ENCODE measurements at regions not wholly inside any gene's neighbourhood (a gene's known extent, or its start where the extent isn't known, plus 50 kb on each side); places are given as distances from the start of the nearest gene placed in this dataset.

- no peak overlapping the region for H3K4me2 ChIP-seq (ENCODE audit: control insufficient read depth, insufficient read depth)
- no peak for FAIRE-seq
- DNase-seq (ENCODE audit: low read depth, low spot score), result no peak
- SMC1A ChIA-PET (ENCODE audit: uncharacterized antibody, unreplicated experiment), result interaction anchor here (1.3 kb wide), 1 partner anchor 9 kb away, joined by 3 read pairs; no protein-coding TSS in a partner anchor
- CTCF ChIA-PET, result no interaction called here
- RAD21 ChIA-PET (ENCODE audit: unreplicated experiment), result no interaction called here
- no peak for ATAC-seq
- intact Hi-C loops (cut with micrococcal nuclease; ENCODE audit: unreplicated experiment), result loop anchor here (5.0 kb wide), 1 partner anchor 35 kb away; no protein-coding TSS in a partner anchor
- H3K27me3 ChIP-seq (replicated peaks in 1 of 2; ENCODE audit: control insufficient read depth in 2 of 2, insufficient read depth in 2 of 2, low read length in 1 of 2), result no peaks in the 10 kb centered on the region
- H3K4me3 ChIP-seq, result no peak overlapping the region
- no peak for TF ChIP-seq MTA2 (IDR thresholded peaks at IDR 0.05; ENCODE audit: low read depth)
- no peak for TF ChIP-seq BCLAF1 (IDR thresholded peaks at IDR 0.05)
- no peak for TF ChIP-seq POLR2AphosphoS2 (IDR thresholded peaks at IDR 0.05; ENCODE audit: low read depth, low read length)
- TF ChIP-seq SIN3A (IDR thresholded peaks at IDR 0.05; ENCODE audit: low read depth, low read length), result no peak
- TF ChIP-seq CBX3 (IDR thresholded peaks at IDR 0.05; ENCODE audit: borderline replicate concordance, low read depth), result no peak
- no peak for TF ChIP-seq HDAC6 (IDR thresholded peaks at IDR 0.05; ENCODE audit: unreplicated experiment)
- no peak for TF ChIP-seq PAX5 (IDR thresholded peaks at IDR 0.05; ENCODE audit: borderline replicate concordance, low read depth, low read length)
- no peak for TF ChIP-seq NFYA (IDR thresholded peaks at IDR 0.05; ENCODE audit: borderline replicate concordance, low read depth, low read length)
- TF ChIP-seq POLR2AphosphoS5 (IDR thresholded peaks at IDR 0.05; ENCODE audit: low read length), result no peak
- TF ChIP-seq IKZF2 (IDR thresholded peaks at IDR 0.05), result no peak
- no peak for TF ChIP-seq KDM1A (IDR thresholded peaks at IDR 0.05; ENCODE audit: borderline replicate concordance)
- H3K9me3 ChIP-seq (replicated peaks; ENCODE audit: control insufficient read depth, insufficient read depth, low read length), result no peaks in the 10 kb centered on the region
- no peaks in the 10 kb centered on the region for H3K4me1 ChIP-seq (ENCODE audit: control insufficient read depth, insufficient read depth, low read length)
- no peaks in the 10 kb centered on the region for H3K79me2 ChIP-seq (ENCODE audit: control insufficient read depth, insufficient read depth, low read length)
- no peak overlapping the region for H3K9ac ChIP-seq (ENCODE audit: control insufficient read depth, insufficient read depth, low read length)
- in situ Hi-C loops (cut with MboI), result no loop called here
- no peaks in the 10 kb centered on the region for H3K36me3 ChIP-seq (ENCODE audit: control insufficient read depth in 2 of 2, insufficient read depth in 2 of 2, low read length in 1 of 2)
- BruUV-seq (replicated peaks), result no TSS peak
- no peaks in the 10 kb centered on the region for H4K20me1 ChIP-seq (ENCODE audit: control insufficient read depth, insufficient read depth)
- no peak overlapping the region for H2AFZ ChIP-seq (ENCODE audit: control insufficient read depth, low read depth, low read length)
- POLR2A ChIA-PET, result no interaction called here
- no peak overlapping the region for H3K27ac ChIP-seq (ENCODE audit: control insufficient read depth, insufficient read depth)
Observed at GRCh38 chr9:80592413-80592812, 1020.6 kb downstream of the TLE4 start.

Data from GM12878 (cell line).